ENCODE measurements at regions not wholly inside any gene's neighbourhood (a gene's known extent, or its start where the extent isn't known, plus 50 kb on each side); places are given as distances from the start of the nearest gene placed in this dataset.

- DNase-seq: no peak
Measured at GRCh38 chr3:81041331-81041730, 720.1 kb downstream of the GBE1 start.

- no peak for DNase-seq
Measured at GRCh38 chr3:81040107-81040506, 721.3 kb downstream of the GBE1 start.

- DNase-seq: no peak
Measured at GRCh38 chr3:81033684-81034083, 727.8 kb downstream of the GBE1 start.

GRCh38 chr3:81033185-81033584 lies 728.3 kb downstream of the GBE1 start:
- DNase-seq: no peak

- DNase-seq: no peak
Measured at GRCh38 chr3:81029861-81030260, 731.6 kb downstream of the GBE1 start.

- no peak for DNase-seq
Measured at GRCh38 chr3:81027344-81027743, 734.1 kb downstream of the GBE1 start.

- DNase-seq: no peak
Measured at GRCh38 chr3:81024560-81024959, 736.9 kb downstream of the GBE1 start.

- no peak for DNase-seq
Measured at GRCh38 chr3:81022339-81022738, 739.1 kb downstream of the GBE1 start.

GRCh38 chr3:81013360-81013759 lies 748.1 kb downstream of the GBE1 start:
- DNase-seq: no peak

GRCh38 chr3:81005992-81006391 lies 755.5 kb downstream of the GBE1 start:
- no peak for DNase-seq

- no peak for DNase-seq
Measured at GRCh38 chr3:81003817-81004216, 757.6 kb downstream of the GBE1 start.

- DNase-seq: no peak
Measured at GRCh38 chr3:81003008-81003645, 758.3 kb downstream of the GBE1 start.

GRCh38 chr3:80999481-80999880 lies 762.0 kb downstream of the GBE1 start:
- DNase-seq: no peak

- no peak for DNase-seq
Measured at GRCh38 chr3:80998022-80998421, 763.4 kb downstream of the GBE1 start.

- DNase-seq: no peak
Measured at GRCh38 chr3:80997622-80998021, 763.8 kb downstream of the GBE1 start.

GRCh38 chr3:80994767-80995166 lies 766.7 kb downstream of the GBE1 start:
- DNase-seq: no peak

GRCh38 chr3:80994085-80994665 lies 767.3 kb downstream of the GBE1 start:
- no peak for DNase-seq

- no peak for DNase-seq
Measured at GRCh38 chr3:80993241-80993945, 768.1 kb downstream of the GBE1 start.

- DNase-seq: no peak
Measured at GRCh38 chr3:80983753-80984152, 777.7 kb downstream of the GBE1 start.

GRCh38 chr3:80978216-80978969 lies 783.1 kb downstream of the GBE1 start:
- no peak for DNase-seq

GRCh38 chr3:80970292-80970691 lies 791.2 kb downstream of the GBE1 start:
- no peak for DNase-seq

GRCh38 chr3:80929576-80929975 lies 831.9 kb downstream of the GBE1 start:
- DNase-seq: no peak

- DNase-seq: no peak
Measured at GRCh38 chr3:80914854-80915253, 846.6 kb downstream of the GBE1 start.

GRCh38 chr3:80898211-80898610 lies 863.2 kb downstream of the GBE1 start:
- no peak for DNase-seq
